GM19372 (cell line): ENCODE measurements at regions not wholly inside any gene's neighbourhood (a gene's known extent, or its start where the extent isn't known, plus 50 kb on each side); places are given as distances from the start of the nearest gene placed in this dataset.
"Not testable (repeated sequence)": the region's sequence is repeated elsewhere in the genome, so short reads cannot be mapped to it uniquely, and the experiment has no call there.

ENCODE experiments used
- ATAC-seq: cut with Tn5 transposase; IDR thresholded peaks from one replicate; pipeline ENCODE4 v1.9.1; 2021; ENCODE audit warnings: mild to moderate bottlenecking, low read depth, moderate library complexity; ENCODE audit not compliant: unreplicated experiment

DNA sequence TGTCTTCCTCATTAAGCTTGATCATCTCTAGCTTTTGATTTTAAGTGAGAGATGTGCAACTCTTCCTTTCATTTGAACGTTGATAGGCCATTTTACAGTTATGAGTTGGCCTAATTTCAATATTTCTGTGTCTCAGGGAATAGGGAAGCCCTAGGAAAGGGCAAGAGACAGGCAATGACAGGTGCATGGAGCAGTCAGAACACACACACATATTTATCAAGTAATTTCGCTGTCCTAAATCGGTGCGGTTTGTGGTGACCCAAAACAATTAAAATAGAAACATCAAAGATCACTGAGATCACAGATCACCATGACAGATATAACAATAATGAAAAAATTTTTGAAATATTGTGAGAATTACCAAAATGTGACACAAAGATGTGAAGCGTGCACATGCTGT, 87.7 kb upstream of the LSM6 start:
- no peak for ATAC-seq

DNA sequence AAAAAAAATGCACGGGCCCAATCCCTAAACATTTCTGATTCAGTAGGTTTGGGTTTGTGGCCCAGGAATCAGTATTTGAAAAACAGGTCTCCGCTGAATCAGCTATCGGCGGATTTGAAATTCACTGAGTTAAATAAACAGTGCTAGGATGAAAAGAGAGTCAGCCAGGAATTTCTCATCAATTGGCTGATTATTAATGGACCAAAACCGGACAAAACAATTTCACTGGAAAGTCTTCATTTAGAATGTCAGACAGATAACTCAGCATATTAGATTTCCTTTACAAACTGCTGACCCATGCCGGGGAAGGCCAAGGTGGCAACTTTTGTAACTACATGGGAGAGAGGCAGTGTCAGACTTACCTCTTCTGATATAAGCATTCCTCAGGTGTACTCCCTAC, 99.4 kb upstream of the LSM6 start:
- ATAC-seq = no peak

DNA sequence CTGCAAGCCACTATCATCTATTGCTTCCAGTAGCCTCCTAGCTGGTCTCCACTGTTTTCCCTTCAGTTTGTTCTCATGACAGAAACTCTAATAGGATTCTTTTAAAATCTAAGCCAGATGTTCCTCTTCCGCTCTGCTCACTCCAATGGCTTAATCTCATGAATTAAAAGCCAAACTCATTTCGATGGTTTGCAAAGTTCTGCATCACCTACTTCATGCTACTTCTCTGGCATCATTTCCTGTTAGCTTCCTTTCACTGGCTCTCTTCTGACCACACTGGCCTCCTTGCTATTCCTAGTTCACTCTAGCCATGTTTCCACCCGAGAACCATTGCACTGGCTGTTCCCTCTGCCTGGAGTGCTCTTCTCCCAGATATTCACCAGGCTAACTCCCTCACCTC, 102.0 kb upstream of the LSM6 start:
- ATAC-seq = no peak

DNA sequence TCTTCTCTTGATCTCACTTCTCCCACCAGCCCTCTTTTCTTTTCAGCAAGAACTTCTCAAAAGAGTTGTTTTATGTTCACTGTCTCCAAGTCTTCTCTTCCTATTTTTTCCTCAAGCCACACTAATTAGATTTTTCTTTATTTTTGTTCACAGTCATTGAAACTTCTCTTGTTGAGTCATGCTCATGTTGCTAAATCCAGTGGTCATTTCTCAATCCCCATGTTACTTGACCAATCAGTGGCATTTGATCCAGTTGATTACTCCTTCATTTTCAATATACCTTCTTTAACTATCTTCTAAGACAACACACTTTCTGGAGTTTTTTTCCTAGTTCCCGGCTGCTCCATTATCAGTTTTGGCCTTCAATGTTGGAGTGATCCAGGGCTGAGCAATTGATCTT, 103.1 kb upstream of the LSM6 start:
- no peak for ATAC-seq

DNA sequence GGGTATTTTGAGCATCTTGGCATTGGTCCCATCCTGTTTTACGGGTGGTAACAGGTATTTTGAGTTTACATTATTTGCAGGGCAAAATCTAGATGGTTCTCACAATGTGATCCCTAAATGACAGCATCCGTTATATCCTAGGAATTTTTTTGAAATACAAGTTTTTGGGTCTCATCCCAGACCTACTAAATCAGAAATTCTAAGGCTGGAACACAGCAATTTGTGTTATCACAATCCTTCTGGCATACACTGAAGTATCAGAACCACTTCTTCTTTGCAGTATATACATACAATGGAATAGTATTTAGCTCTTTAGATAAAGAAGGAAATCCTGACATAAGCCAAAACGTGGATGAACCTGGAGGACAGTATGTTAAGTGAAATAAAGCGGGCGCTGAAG, 104.1 kb upstream of the LSM6 start:
- ATAC-seq = no peak

DNA sequence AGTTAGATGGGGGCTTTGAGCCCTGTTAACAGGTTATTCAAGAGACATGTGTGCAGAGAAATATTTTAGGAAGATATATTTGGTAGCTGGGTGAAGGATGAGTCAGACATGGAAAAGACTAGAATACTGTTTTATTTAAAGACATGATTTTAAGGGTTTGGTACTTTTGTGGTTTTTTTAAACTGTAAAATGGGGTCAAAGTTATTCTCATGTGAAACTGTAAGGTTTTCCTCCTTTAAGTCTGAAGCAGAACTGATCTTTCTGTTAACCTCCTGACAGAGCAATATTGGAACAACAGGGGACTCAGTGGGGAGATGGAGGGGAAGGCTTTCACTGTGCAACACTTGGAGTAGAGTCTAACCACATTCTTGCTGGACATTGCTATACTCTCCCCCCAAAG, 112.4 kb upstream of the LSM6 start:
- no peak for ATAC-seq

DNA sequence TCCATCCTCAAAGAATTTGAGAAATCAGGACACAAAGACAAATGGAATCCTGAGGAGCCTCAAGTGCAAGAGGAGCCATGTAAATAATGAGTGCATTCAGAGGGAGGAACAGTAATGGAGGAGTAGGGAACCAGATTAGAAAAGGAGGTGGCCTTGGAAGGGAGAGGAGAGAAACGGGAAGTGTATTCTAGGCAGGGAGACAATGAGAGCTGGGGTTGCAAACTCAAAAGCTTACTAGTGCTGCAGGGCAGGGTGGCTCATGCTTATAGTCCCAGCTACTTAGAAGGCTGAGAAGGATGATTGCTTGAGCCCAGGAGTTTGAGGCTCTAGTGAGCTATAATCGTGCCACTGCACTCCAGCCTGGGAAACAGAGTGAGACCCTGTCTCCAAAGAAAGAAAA, 113.2 kb upstream of the LSM6 start:
- ATAC-seq = no peak

DNA sequence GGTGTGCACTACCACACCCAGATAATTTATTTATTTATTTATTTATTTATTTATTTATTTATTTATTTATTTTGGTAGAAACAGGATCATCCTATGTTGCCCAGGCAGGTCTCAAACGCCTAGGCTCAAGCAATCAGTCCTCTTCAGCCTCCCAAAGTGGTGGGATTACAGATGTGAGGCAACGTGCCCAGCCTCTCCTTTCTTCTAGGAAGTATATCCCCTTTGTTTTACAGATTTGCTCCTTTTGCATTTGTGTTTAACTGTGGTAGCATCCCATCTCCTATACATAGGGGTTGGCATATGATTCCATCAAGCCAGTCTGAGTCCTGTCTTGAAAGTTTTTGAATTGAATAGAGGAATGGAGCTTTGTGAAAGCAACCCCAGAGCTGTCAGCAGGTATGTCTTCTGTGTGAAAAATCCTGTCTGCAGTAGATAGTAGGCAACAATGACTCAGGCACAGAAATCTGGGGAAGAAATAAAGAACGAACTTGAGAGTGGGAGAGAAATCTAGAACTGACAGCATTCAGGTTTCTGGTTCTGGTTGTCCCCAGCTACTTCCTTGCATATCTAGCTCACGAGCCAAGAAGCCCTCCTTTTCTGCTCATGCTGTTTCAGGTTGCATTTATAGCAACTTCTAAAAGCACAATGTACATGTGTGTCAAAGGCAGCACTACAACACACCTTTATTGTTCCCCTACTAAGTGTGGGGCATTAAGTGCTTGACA, 113.7 kb upstream of the LSM6 start:
- ATAC-seq = no peak

DNA sequence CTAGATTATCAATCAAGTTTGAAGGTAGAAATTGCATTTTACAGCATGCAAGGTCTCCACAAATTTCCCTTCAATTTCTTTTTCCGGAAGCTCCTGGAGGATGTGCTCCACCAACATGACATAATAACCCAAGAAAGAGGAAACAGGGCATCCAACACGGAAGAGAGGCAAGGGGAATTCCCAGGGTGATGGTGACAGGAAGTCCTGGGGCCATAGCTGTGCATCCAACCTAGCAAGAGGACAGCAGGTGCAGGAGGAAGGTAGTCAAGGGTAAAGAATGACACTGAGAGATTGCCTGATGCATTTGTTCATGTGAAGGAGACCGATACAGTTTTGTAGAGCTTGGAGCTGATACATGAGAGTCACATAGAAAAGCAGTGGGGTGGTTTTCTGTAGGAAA, 115.7 kb upstream of the LSM6 start:
- ATAC-seq = peak; percentile 74

DNA sequence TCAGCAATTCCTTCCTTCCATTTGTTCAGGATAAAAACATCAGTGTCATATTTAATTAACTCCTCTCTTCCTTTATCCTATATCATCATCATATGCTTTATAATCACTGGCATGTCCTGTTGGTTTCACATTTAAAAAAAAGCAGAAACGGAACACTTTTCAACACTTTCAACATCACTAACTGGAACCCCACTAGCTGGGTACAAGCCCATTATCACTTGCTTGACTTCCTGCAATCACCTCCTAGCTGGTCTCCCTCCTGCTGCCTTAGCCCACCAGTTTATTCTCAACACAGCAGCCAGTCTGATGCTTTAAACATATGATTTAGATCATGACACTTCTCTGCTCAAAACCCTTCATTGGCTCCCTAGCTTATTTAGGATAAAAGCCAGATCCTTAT, 116.4 kb upstream of the LSM6 start:
- ATAC-seq = no peak

DNA sequence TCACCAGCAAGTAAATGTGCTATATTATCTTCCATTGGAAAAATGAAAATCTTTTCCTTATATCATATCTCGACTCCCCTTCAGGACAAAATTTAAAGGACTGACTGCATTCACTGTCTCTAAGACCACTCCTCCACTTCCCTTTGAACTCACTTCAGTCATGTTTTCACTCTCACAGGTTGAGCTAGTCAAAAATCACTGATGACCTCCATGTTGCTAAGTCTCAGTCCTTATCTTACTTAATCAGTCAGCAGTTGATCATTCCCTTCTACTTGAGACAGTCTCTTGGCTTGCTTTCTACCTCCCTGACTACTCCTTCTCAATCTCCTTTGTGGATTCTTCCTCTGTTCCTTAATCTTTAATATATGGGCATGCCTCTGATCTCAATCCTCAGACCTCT, 117.0 kb upstream of the LSM6 start:
- ATAC-seq = no peak

DNA sequence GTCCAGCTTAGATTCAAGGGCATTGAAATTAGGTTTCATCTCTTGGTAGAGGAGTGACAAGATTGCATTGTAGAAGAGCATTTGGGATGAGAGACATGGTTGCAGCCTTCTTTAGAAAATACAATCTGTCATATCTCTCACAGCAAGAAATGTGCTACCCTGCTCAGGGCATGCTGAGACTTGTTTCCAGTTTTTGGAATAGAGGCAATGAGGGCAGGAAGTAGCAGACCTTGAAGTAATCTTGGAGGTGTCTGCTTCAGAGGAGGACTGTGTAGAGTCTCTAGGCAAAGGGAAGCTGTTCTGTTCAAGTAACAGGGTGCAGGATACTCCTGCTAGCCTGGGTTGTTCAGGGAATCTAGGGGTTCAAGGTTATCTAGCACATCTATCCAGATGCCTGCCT, 116.1 kb upstream of the ZNF827 start:
- no peak for ATAC-seq

DNA sequence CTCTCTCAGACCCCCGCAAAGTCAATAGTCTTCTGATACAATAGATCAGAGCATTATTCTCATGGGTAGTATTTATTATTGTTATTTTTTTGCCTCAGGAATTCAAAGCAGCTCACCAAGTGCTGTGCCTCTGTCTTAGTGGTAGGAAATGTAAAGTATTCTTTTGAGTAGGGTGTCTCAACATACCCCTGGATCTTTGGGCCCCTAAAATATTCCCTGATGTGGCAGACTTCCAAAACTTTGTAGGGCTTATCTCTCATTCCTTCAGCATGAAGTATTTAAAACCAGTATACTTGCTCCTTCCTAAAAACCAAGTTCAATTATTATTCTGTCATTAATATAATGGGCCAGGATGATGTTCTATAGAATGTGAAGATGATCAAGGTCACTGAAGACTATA, 115.3 kb upstream of the ZNF827 start:
- no peak for ATAC-seq

DNA sequence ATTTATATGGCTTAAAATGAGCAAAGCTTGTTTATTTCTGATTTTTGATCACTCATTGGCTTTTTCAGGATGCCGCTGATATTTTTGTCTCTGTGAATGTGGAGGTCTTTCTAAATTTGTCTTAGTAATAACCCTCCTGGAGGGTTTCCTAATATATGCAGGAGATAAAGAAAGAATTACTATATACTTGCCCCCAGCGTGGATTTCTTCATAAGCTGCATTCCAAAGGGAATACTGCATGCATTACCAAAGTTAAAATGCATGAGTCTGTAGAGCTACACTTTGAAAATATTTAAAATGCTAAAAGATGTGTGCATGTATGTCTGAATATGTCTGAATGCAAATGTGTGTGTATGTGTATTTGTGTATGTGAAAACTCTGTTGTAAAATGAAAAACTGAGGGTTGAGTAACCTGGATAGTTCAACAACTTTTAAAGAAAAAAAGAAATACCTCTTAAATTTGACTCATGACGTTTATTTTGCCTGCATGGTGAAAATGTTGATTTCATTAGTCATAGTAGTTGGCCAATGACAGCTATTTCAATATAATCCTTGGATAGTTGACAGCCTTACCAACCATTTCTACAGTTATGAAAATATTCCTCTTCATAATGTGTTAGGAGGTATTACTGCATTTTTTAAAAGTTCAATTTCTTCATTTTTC, 113.2 kb upstream of the ZNF827 start:
- ATAC-seq = no peak

DNA sequence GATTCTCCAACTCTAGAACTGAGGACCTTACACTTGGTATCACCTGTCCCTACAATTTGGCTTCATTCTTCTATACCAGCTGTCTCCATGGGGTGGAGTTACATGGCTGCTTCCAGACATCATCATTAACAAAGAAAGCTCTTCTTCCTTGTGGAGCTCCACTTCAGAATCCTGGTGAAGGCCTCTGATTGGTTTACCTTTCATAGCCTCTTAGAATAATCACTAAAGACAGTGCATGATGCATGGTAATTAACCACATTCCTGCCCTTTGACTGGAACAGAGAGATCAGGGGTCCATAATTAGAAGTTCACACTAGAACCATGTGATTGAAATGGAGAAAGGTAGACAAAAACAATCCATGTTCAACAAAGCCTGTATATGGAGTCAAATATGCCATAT, 112.6 kb upstream of the ZNF827 start:
- ATAC-seq = no peak

DNA sequence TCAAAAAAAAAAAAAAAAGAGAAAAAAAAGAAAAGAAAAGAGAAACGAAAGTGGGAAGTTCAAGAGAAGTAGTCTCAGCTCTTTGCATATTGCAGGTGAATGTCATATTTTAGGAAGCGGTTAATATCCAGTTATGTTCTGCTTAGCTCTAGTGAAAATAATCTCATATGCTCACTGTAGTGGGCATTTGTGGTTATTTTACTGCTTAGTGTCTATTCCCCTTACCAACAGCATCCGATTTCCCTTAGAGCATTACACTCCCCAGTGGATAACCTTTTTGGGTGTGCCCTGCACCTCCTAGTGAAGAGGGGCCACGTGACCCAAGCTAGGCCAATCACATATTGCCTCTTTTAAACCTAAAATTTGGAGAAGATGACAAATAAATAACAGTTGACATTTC, 111.2 kb upstream of the ZNF827 start:
- ATAC-seq = peak; percentile 78

DNA sequence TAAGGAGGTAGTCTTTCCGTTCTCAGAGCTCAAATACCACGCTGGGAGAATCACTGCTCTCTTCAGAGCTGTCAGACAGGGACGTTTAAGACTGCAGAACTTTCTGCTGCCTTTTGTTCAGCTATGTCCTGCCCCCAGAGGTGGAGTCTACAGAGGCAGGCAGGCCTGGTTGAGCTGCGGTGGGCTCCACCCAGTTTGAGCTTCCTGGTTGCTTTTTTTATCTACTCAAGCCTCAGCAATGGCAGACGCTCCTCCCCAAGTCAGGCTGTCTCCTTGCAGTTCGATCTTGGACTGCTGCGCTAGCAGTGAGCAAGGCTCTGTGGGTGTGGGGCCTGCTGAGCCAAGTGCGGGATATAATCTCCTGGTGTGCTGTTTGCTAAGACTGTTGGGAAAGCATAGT, 109.1 kb upstream of the ZNF827 start:
- ATAC-seq = not testable (repeated sequence)

DNA sequence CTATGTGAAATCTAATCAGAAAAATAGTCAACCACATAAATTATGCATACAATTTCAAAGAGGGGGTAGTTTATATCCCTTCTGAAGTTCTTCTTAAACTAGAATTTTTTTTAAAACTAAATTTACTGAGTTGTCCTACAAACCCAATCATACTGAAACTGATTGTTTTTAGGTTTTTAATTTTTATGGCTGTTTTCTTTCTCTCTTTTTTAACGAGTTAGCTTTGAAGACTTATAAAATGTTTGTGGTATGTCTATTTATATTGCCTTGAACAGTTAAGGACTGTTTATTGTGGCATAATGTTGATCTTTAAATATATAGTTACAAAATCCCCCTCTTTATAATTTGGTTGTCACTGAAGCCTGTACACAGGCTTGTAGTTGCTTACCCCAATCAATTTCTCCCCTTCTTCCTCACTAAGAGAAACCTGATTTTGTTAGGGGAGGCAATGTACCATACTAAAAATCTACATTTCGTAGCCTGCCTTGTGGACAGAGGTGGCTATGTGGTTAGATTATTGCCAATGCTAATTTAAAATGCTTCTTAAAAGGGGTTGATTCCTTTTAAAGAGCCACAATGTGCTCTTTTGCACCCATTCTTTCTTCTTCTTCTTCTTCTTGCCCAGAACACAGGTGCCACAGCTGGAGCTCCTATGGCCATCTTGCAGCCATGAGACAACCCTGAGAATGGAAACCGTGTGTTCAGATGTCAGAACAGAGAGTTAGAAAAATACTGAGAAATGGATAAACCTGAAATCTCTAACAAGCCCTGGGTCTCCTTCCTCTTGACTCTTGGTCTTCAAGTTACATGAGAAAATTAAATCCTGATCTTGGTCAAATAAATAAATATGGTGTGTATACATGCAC, 102.7 kb upstream of the ZNF827 start:
- no peak for ATAC-seq

DNA sequence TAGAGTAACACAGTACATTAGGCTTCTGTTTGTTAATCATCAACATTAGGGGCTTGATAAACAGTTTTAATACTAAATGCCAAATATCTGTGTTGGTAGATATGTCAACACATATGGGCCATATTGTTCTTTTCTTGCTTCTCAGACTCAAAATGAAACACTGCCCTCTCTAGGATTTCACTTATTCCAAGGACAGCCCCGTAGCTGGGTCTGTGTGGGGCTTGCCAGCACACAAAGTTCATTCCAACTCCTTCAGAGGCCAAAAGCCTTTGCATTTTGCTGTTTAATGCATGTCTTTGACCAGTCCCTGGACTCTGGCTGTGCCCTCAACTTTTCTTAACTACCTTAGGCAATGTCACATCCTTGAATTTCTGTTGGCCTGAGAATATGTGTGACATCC, 102.0 kb upstream of the ZNF827 start:
- no peak for ATAC-seq

DNA sequence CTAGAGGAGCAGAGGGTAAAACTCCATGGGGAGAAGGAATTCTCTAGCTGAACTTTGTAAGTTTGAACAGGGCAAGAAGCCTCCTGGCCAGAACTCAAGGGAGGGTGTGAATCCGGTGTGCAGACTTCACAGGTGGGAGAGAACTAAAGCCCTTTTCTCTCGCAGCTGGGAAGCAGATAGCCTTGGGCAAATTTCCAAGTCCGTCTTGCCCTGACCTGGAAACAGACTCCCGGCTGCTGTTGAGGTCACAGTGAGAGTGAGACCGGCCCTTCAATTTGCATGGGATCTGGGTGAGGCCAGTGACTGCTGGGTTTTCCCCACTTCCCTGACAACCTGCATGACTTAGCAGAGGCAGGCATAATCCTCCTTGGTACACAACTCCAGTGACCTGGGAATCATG, 94.5 kb upstream of the ZNF827 start:
- no peak for ATAC-seq

DNA sequence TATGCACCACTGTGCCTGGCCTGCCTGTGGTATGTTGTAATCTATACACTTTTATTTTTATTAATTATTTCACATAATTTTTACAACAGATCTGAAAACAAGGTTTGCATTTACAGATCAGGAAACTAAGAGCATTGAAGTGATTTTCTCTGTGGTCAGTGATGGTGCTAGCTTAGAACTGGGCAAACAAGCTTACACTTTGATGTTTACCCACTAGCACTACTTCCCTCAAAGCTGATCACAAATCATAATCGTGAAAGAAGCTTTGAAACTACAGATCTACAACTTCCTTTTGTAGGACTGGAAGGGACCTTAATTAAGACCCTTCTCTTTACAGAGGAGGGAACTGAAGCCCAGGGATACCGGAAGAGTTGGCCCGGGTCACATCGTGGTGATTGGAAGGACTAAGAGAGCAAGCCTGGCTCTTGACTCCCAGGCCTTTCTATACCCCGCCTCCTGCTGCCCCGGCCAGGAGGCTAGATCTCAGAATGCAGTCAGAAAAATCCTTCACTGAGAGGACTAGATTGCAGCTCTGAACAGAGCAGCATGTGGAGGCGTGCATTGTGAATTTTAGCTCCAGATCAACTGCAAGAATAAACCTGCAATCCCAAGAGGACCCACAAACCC, 93.7 kb upstream of the ZNF827 start:
- no peak for ATAC-seq
